ENCODE measurements at regions not wholly inside any gene's neighbourhood (a gene's known extent, or its start where the extent isn't known, plus 50 kb on each side); places are given as distances from the start of the nearest gene placed in this dataset.

GRCh38 chr6:165939047-165939446 is 228.6 kb downstream of the TBXT start:
- TF ChIP-seq CTCF (conservative IDR thresholded peaks at IDR 0.05) (no peak), ZFX (IDR thresholded peaks at IDR 0.05) (no peak)
